ENCODE measurements at regions not wholly inside any gene's neighbourhood (a gene's known extent, or its start where the extent isn't known, plus 50 kb on each side); places are given as distances from the start of the nearest gene placed in this dataset.

DNA sequence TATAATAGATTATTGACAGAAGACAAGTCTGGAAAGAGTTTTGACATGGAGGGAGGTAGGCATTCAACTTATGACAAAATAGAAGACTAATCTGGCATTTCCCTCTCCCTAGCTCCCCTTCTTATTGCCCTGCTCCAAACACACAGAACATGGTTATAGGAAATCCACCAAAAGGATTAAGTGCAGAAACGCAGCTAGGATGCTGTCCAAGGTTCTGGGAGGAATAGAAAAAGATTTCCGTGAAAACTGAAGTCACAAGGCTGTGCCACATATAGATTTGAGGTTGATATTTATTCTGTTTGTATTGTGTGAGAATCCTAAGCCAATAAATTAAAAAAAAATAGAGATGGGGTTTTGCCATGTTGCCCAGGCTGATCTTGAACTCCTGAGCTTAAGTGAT, 107.9 kb upstream of the MAP3K7 start:
- DNase-seq (ENCODE audit: low read depth) = no peak
- no peak overlapping the region for H3K4me3 ChIP-seq (ENCODE audit: low read depth, low read length)
- TF ChIP-seq CTCF (IDR thresholded peaks at IDR 0.05; ENCODE audit: low read depth, low read length, missing control alignments) = no peak

DNA sequence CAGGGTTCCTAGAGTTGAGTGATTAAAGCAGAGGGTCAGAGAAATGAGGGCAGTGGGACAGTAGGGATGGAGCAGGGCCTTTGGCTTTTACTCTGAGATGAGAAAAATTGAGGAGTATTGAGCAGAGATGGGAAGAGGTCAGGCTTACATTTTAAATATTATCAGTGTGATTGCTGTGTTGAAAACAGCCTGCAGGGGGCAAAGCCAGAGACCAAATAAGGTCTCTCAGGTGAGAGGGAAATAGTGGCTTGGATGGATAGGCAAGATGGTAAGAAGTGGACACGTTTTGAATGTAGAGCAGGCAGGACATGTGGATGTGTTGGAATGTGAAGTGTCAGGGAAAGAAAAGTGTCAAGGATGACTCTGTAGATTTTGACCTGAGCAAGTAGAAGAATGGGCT, 105.0 kb upstream of the MAP3K7 start:
- DNase-seq (ENCODE audit: low read depth) = no peak
- H3K4me3 ChIP-seq (ENCODE audit: low read depth, low read length) = no peak overlapping the region
- peak; percentile 49 for TF ChIP-seq CTCF (IDR thresholded peaks at IDR 0.05; ENCODE audit: low read depth, low read length, missing control alignments)

DNA sequence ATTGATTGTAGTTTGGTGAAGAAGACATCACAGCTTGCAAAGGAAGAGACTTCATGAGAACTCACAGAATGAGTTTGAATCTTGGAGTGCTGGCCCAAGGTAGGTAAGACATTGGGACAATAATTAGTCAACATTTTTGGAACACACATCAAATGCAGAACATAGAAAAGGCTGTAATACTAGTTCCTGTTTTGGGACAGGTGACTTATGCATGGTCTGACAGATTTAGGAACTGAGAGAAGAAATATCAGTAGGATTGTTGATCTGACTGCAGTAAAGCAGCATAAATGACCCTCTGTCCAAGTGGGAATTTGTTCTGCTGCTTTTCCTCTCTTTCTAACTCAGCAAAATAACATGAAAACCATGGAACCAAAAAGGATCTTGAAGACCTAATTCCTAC, 102.3 kb upstream of the MAP3K7 start:
- no peak for TF ChIP-seq CTCF (IDR thresholded peaks at IDR 0.05; ENCODE audit: low read depth, low read length, missing control alignments)
- DNase-seq (ENCODE audit: low read depth) = no peak
- H3K4me3 ChIP-seq (ENCODE audit: low read depth, low read length) = no peak overlapping the region

GRCh38 chr6:90687775-90688380, 101.0 kb upstream of the MAP3K7 start:
- no peak overlapping the region for H3K4me3 ChIP-seq (ENCODE audit: low read depth, low read length)
- TF ChIP-seq CTCF (IDR thresholded peaks at IDR 0.05; ENCODE audit: low read depth, low read length, missing control alignments) = no peak
- DNase-seq (ENCODE audit: low read depth) = no peak

DNA sequence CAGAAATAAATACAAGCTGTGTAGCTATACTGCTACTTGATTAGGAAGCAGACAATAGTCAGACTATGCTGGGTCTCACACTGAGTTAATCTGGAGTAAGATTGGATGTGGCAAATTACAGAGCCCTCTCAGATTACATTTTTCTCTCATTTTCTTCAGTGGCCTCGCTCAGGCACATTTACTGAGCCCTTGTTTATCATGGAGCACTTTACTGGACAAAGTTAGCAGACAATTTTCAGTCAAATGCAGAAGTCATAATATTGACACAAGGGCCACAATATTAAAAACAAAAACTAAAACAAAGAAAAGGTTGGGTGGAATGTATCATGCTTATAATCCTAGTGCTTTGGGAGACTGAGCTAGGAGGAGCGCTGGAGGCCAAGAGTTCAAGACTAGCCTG, 95.0 kb upstream of the MAP3K7 start:
- no peak overlapping the region for H3K4me3 ChIP-seq (ENCODE audit: low read depth, low read length)
- no peak for TF ChIP-seq CTCF (IDR thresholded peaks at IDR 0.05; ENCODE audit: low read depth, low read length, missing control alignments)
- DNase-seq (ENCODE audit: low read depth) = no peak

DNA sequence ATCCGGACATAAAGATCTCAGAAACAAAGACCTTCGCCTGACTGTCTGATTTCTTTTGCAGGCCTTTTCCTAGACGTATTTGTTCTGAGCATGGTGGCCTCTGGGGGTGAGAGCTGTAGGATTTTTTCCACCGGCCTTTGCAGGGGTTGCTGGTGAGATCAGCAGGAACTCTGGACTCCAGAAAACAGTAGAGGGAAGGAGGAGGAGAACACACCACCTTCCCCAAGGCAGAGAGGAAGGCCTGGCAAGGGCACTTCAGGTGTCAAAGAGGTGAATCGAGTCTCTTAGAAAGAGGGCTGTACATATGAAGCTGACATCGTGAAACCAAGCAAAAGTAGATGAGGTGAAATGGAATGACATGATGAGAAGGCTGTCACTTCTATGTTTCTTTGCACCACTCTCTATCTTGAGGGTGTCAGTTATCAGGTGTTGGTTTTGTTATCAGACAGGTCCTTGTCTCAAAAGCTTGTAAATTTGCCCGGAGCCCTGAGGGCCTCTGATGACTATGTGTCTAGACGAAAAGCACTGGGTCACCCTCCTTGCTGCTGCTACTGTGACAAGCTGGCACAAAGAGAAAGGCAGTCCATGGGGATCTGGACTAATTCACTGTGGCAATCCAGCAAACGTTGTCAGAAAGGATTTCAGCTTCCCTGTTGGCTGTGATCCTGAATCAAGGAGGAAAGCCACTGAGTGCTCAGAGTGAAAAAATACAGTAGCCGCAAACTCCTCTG, 91.3 kb upstream of the MAP3K7 start:
- no peak for TF ChIP-seq CTCF (IDR thresholded peaks at IDR 0.05; ENCODE audit: low read depth, low read length, missing control alignments)
- no peak overlapping the region for H3K4me3 ChIP-seq (ENCODE audit: low read depth, low read length)

DNA sequence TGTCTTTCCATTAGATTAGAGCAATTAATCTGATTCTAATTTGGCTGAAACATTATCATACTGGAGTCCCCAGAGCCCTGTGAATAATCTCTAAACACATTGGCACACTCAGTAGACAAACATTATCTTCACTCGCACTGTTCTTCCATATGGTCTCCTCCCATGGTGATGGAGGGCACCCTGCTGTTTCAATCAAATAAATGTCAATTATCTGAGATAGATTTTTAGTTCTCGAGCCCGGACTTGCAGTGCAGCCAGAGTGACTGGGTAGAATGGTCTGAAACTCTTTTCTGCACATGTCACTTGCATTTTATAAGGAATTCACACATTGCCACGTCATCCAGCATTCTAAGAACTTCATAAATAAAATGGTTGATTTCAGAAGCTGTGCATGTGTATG, 90.6 kb upstream of the MAP3K7 start:
- H3K4me3 ChIP-seq (ENCODE audit: low read depth, low read length) = no peak overlapping the region
- DNase-seq (ENCODE audit: low read depth) = no peak
- no peak for TF ChIP-seq CTCF (IDR thresholded peaks at IDR 0.05; ENCODE audit: low read depth, low read length, missing control alignments)

More for the DNA sequence above, 91.3 kb upstream of the MAP3K7 start:
- DNase-seq (ENCODE audit: low read depth) = no peak
